ENCODE measurements at regions not wholly inside any gene's neighbourhood (a gene's known extent, or its start where the extent isn't known, plus 50 kb on each side); places are given as distances from the start of the nearest gene placed in this dataset.

DNA sequence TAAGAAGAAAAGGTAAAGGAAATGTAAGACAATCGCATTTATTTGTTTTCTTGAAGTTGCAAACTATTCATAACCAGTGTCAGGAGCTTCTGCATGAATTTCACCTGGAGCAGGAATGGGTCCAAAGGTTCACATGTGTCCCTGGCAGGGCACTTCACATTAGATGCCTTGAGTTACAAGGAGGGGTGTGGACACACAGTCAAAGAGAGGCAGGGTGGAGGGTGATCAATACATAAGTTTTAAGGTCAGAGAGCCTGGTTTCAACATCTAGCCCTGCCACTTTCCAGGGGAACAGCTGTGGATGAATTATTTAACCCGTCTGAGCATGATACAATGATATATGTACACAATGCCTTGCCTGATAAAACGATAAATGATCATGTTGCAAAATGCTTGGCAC, 321.4 kb downstream of the CYP26B1 start:
- H3K4me1 Mint-ChIP-seq = no peaks in the 10 kb centered on the region
- DNase-seq (ENCODE audit: low spot score) = no peak
- Histone ChIP-seq H3K4me2 (no peak overlapping the region), H3K9me2 (ENCODE audit: insufficient read depth) (no peaks in the 10 kb centered on the region), H2AFZ (no peak overlapping the region), H3F3A (replicated peaks; ENCODE audit: low read depth) (no peaks in the 10 kb centered on the region), H3K27ac (ENCODE audit: low read depth) (no peak overlapping the region), H3K27me3 (ENCODE audit: insufficient read depth) (no peaks in the 10 kb centered on the region), H3K36me3 (ENCODE audit: insufficient read depth) (no peaks in the 10 kb centered on the region), H3K4me3 (no peak overlapping the region), H3K4me1 (ENCODE audit: insufficient read depth) (no peaks in the 10 kb centered on the region), H3K79me2 (replicated peaks; ENCODE audit: insufficient read depth) (no peaks in the 10 kb centered on the region), H4K20me1 (replicated peaks; ENCODE audit: insufficient read depth) (no peaks in the 10 kb centered on the region)
- no peak for ATAC-seq
- H3K36me3 Mint-ChIP-seq (ENCODE audit: low read depth) = no peaks in the 10 kb centered on the region; the same call in 2 of the 3 replicates
- H3K4me3 Mint-ChIP-seq = no peak overlapping the region
- TF ChIP-seq ZNF331 (CRISPR knock-in tag; IDR thresholded peaks at IDR 0.05; ENCODE audit: low read depth) = no peak
- TF ChIP-seq, protein P1, sequence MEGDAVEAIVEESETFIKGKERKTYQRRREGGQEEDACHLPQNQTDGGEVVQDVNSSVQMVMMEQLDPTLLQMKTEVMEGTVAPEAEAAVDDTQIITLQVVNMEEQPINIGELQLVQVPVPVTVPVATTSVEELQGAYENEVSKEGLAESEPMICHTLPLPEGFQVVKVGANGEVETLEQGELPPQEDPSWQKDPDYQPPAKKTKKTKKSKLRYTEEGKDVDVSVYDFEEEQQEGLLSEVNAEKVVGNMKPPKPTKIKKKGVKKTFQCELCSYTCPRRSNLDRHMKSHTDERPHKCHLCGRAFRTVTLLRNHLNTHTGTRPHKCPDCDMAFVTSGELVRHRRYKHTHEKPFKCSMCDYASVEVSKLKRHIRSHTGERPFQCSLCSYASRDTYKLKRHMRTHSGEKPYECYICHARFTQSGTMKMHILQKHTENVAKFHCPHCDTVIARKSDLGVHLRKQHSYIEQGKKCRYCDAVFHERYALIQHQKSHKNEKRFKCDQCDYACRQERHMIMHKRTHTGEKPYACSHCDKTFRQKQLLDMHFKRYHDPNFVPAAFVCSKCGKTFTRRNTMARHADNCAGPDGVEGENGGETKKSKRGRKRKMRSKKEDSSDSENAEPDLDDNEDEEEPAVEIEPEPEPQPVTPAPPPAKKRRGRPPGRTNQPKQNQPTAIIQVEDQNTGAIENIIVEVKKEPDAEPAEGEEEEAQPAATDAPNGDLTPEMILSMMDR (conservative IDR thresholded peaks at IDR 0.05; ENCODE audit: low read depth in 2 of 2) = no peak
- H3K27ac Mint-ChIP-seq = no peak overlapping the region
- H3K9me3 Mint-ChIP-seq = peaks cover 14% of the 10 kb centered on the region
- H3K27me3 Mint-ChIP-seq (ENCODE audit: insufficient read depth, low read depth, poor library complexity) = peaks cover 5% of the 10 kb centered on the region

DNA sequence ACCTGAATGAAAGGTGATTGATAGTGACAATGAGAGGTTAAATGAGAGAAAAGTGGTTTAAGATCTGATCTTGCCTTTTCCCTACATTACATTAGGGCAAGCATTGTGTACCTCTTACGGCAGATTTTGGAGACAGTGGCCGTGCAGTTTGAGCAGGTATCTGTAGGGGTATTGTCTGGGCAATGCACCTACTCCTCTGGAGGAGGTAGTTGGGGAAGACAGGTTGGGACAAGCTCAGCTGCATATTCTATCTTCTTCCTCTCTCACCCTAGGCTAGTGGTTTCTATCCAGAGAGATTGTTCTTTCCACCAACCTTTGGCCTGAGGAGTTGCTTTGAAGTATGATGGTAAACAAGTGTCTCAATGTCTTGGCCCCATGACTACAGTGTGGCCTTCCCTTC, 323.2 kb downstream of the CYP26B1 start:
- no peaks in the 10 kb centered on the region for H3K79me2 ChIP-seq (replicated peaks; ENCODE audit: insufficient read depth)
- DNase-seq (ENCODE audit: low spot score) (no peak), ATAC-seq (no peak)
- H3K4me3 Mint-ChIP-seq = no peak overlapping the region
- H4K20me1 ChIP-seq (replicated peaks; ENCODE audit: insufficient read depth) = no peaks in the 10 kb centered on the region
- no peaks in the 10 kb centered on the region; the same call in 2 of the 3 replicates for H3K36me3 Mint-ChIP-seq (ENCODE audit: low read depth)
- no peak overlapping the region for H3K4me3 ChIP-seq
- TF ChIP-seq ZNF114 (CRISPR knock-in tag; IDR thresholded peaks at IDR 0.05) (no peak), ZNF331 (CRISPR knock-in tag; IDR thresholded peaks at IDR 0.05; ENCODE audit: low read depth) (no peak), STAT1 (IDR thresholded peaks at IDR 0.05; ENCODE audit: unreplicated experiment) (no peak), NANOG (IDR thresholded peaks at IDR 0.05; ENCODE audit: borderline replicate concordance) (no peak), CREB1 (CRISPR knock-in tag; IDR thresholded peaks at IDR 0.05; ENCODE audit: low read depth) (no peak), JUNB (IDR thresholded peaks at IDR 0.05; ENCODE audit: unreplicated experiment) (no peak), EZH2 (IDR thresholded peaks at IDR 0.05; ENCODE audit: low read depth, unreplicated experiment) (no peak)
- TF ChIP-seq, protein P2, sequence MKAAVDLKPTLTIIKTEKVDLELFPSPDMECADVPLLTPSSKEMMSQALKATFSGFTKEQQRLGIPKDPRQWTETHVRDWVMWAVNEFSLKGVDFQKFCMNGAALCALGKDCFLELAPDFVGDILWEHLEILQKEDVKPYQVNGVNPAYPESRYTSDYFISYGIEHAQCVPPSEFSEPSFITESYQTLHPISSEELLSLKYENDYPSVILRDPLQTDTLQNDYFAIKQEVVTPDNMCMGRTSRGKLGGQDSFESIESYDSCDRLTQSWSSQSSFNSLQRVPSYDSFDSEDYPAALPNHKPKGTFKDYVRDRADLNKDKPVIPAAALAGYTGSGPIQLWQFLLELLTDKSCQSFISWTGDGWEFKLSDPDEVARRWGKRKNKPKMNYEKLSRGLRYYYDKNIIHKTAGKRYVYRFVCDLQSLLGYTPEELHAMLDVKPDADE (IDR thresholded peaks at IDR 0.05) = no peak
- TF ChIP-seq, protein P3, sequence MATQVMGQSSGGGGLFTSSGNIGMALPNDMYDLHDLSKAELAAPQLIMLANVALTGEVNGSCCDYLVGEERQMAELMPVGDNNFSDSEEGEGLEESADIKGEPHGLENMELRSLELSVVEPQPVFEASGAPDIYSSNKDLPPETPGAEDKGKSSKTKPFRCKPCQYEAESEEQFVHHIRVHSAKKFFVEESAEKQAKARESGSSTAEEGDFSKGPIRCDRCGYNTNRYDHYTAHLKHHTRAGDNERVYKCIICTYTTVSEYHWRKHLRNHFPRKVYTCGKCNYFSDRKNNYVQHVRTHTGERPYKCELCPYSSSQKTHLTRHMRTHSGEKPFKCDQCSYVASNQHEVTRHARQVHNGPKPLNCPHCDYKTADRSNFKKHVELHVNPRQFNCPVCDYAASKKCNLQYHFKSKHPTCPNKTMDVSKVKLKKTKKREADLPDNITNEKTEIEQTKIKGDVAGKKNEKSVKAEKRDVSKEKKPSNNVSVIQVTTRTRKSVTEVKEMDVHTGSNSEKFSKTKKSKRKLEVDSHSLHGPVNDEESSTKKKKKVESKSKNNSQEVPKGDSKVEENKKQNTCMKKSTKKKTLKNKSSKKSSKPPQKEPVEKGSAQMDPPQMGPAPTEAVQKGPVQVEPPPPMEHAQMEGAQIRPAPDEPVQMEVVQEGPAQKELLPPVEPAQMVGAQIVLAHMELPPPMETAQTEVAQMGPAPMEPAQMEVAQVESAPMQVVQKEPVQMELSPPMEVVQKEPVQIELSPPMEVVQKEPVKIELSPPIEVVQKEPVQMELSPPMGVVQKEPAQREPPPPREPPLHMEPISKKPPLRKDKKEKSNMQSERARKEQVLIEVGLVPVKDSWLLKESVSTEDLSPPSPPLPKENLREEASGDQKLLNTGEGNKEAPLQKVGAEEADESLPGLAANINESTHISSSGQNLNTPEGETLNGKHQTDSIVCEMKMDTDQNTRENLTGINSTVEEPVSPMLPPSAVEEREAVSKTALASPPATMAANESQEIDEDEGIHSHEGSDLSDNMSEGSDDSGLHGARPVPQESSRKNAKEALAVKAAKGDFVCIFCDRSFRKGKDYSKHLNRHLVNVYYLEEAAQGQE (IDR thresholded peaks at IDR 0.05; ENCODE audit: unreplicated experiment) = no peak
- no peak overlapping the region for H3K27ac ChIP-seq (ENCODE audit: low read depth)
- no peak overlapping the region for H2AFZ ChIP-seq
- H3K4me1 ChIP-seq (ENCODE audit: insufficient read depth) = no peaks in the 10 kb centered on the region
- no peaks in the 10 kb centered on the region for H3K4me1 Mint-ChIP-seq
- H3K27me3 Mint-ChIP-seq (ENCODE audit: insufficient read depth, low read depth, poor library complexity) = peaks cover 4% of the 10 kb centered on the region
- H3K36me3 ChIP-seq (ENCODE audit: insufficient read depth) = no peaks in the 10 kb centered on the region
- no peaks in the 10 kb centered on the region for H3K27me3 ChIP-seq (ENCODE audit: insufficient read depth)
- H3F3A ChIP-seq (replicated peaks; ENCODE audit: low read depth) = no peaks in the 10 kb centered on the region
- H3K27ac Mint-ChIP-seq = no peak overlapping the region
- H3K4me2 ChIP-seq = no peak overlapping the region
- H3K9me2 ChIP-seq (ENCODE audit: insufficient read depth) = no peaks in the 10 kb centered on the region
- peaks cover 14% of the 10 kb centered on the region for H3K9me3 Mint-ChIP-seq
